WTC11 (cell line): ENCODE measurements at regions not wholly inside any gene's neighbourhood (a gene's known extent, or its start where the extent isn't known, plus 50 kb on each side); places are given as distances from the start of the nearest gene placed in this dataset.

ENCODE experiments used
- ATAC-seq: fragments of 200-7000 bp; cut with Tn5 transposase; 2 replicates; pipeline ENCODE4 v1.10.0; 2021; ENCODE audit warnings: mild to moderate bottlenecking, moderate library complexity
- CTCF ChIA-PET: fragments of 300-600 bp; sonication (Branson Sonifier 250); formaldehyde crosslinking; loops from one replicate; lab custom pipeline; 2021; ENCODE audit warnings: antibody characterized with exemption; lab: Charles Lee
- POLR2A ChIA-PET: fragments of 350-600 bp; sonication (Branson Sonifier 250); formaldehyde crosslinking; loops from one replicate; lab custom pipeline; 2021; ENCODE audit warnings: antibody characterized with exemption; lab: Charles Lee
- DNase-seq: peaks from one replicate; pipeline ENCODE4 v3.0.0; 2021; ENCODE audit warnings: low spot score
- H3K27ac Mint-ChIP-seq: 2 replicates; pipeline ENCODE4 v1.8.0; 2021; ENCODE audit warnings: mixed read lengths
- H3K27me3 Mint-ChIP-seq: 2 replicates; pipeline ENCODE4 v1.8.0; 2021; ENCODE audit warnings: low read depth, mild to moderate bottlenecking, moderate library complexity, mixed read lengths
- H3K36me3 Mint-ChIP-seq: 2 replicates; pipeline ENCODE4 v1.8.0; 2021; ENCODE audit warnings: mixed read lengths
- H3K4me1 Mint-ChIP-seq: 2 replicates; pipeline ENCODE4 v1.8.0; 2022; ENCODE audit warnings: mixed read lengths
- H3K4me3 Mint-ChIP-seq: 2 replicates; pipeline ENCODE4 v1.8.0; 2021; ENCODE audit warnings: mild to moderate bottlenecking, moderate library complexity, mixed read lengths
- H3K9me3 Mint-ChIP-seq: 2 replicates; pipeline ENCODE4 v1.8.0; 2021; ENCODE audit warnings: mixed read lengths
- ARID4B ChIP-seq: sonication (generic); formaldehyde crosslinking; IDR thresholded peaks from 2 replicates; pipeline ENCODE4 v1.8.0; 2023; ENCODE audit warnings: missing genetic modification reagents, mild to moderate bottlenecking, borderline replicate concordance
- ATF3 ChIP-seq: sonication (generic); formaldehyde crosslinking; conservative IDR thresholded peaks from 2 replicates; pipeline ENCODE4 v1.8.1; 2022; ENCODE audit warnings: mild to moderate bottlenecking, missing genetic modification reagents
- ATF6 ChIP-seq: sonication (generic); formaldehyde crosslinking; IDR thresholded peaks from 2 replicates; pipeline ENCODE4 v1.8.1; 2023; ENCODE audit warnings: mild to moderate bottlenecking, missing genetic modification reagents
- CBFB ChIP-seq: sonication (generic); formaldehyde crosslinking; IDR thresholded peaks from 2 replicates; pipeline ENCODE4 v1.8.1; 2022; ENCODE audit warnings: mild to moderate bottlenecking, low read depth, missing genetic modification reagents
- CREB1 ChIP-seq: sonication (generic); formaldehyde crosslinking; IDR thresholded peaks from 2 replicates; pipeline ENCODE4 v1.8.0; 2023; ENCODE audit warnings: mild to moderate bottlenecking, missing genetic modification reagents
- ELF4 ChIP-seq: sonication (generic); formaldehyde crosslinking; IDR thresholded peaks from 2 replicates; pipeline ENCODE4 v1.8.1; 2022; ENCODE audit warnings: low read depth, mild to moderate bottlenecking, moderate library complexity, missing genetic modification reagents
- ESRRA ChIP-seq: sonication (generic); formaldehyde crosslinking; IDR thresholded peaks from 2 replicates; pipeline ENCODE4 v1.8.1; 2022; ENCODE audit warnings: mild to moderate bottlenecking, missing genetic modification reagents, borderline replicate concordance
- FOXP4 ChIP-seq: sonication (generic); formaldehyde crosslinking; IDR thresholded peaks from 2 replicates; pipeline ENCODE4 v1.8.0; 2022; ENCODE audit warnings: mild to moderate bottlenecking, missing genetic modification reagents
- HMGA2 ChIP-seq: fragments of 250-450 bp; sonication (Bioruptor Pico); IDR thresholded peaks from 2 replicates; pipeline ENCODE4 v1.4.0; 2021; ENCODE audit warnings: mild to moderate bottlenecking, moderate library complexity
- IRF2 ChIP-seq: sonication (generic); formaldehyde crosslinking; IDR thresholded peaks from 2 replicates; pipeline ENCODE4 v1.8.0; 2022; ENCODE audit warnings: low read depth, missing genetic modification reagents, borderline replicate concordance
- PRRX2 ChIP-seq: fragments of 250-450 bp; sonication (Bioruptor Pico); IDR thresholded peaks from 2 replicates; pipeline ENCODE4 v1.8.0; 2021; ENCODE audit warnings: mild to moderate bottlenecking
- STAT6 ChIP-seq: sonication (generic); formaldehyde crosslinking; conservative IDR thresholded peaks from 2 replicates; pipeline ENCODE4 v1.8.1; 2023; ENCODE audit warnings: mild to moderate bottlenecking, low read depth, missing genetic modification reagents, moderate library complexity
- ZBTB43 ChIP-seq: sonication (generic); formaldehyde crosslinking; IDR thresholded peaks from 2 replicates; pipeline ENCODE4 v1.8.1; 2023; ENCODE audit warnings: mild to moderate bottlenecking, missing genetic modification reagents
- ZNF121 ChIP-seq: sonication (generic); formaldehyde crosslinking; IDR thresholded peaks from 2 replicates; pipeline ENCODE4 v1.8.0; 2023; ENCODE audit warnings: missing genetic modification reagents
- ZNF138 ChIP-seq: sonication (generic); formaldehyde crosslinking; conservative IDR thresholded peaks from 2 replicates; pipeline ENCODE4 v1.8.1; 2022; ENCODE audit warnings: mild to moderate bottlenecking, moderate library complexity, missing genetic modification reagents
- ZNF263 ChIP-seq: sonication (generic); formaldehyde crosslinking; IDR thresholded peaks from 2 replicates; pipeline ENCODE4 v1.8.1; 2022; ENCODE audit warnings: low read depth, mild to moderate bottlenecking, moderate library complexity, missing genetic modification reagents

- H3K4me1 Mint-ChIP-seq = 0 out of 2 replicates have a peak, but pooled peaks cover 4% of the 10 kb centered on the region
Measured at GRCh38 chr9:108392877-108393276, 462.9 kb downstream of the ACTL7B start.

GRCh38 chr9:108389056-108389455 is 466.7 kb downstream of the ACTL7B start:
- no peak for ATAC-seq
- CTCF ChIA-PET = no interaction called here
- no peak for TF ChIP-seq STAT6 (CRISPR knock-in tag)
- no peak for TF ChIP-seq ATF6 (CRISPR knock-in tag)
- no peak for TF ChIP-seq ZBTB43 (CRISPR knock-in tag)
- no peak for TF ChIP-seq ELF4 (CRISPR knock-in tag)

More at GRCh38 chr9:108392877-108393276, 462.9 kb downstream of the ACTL7B start:
- Mint-ChIP-seq H3K27ac (no peak overlapping the region), H3K9me3 (peaks cover 9% of the 10 kb centered on the region), H3K27me3 (no peaks in the 10 kb centered on the region; the same call in 1 of the 2 replicates), H3K36me3 (peaks cover 4% of the 10 kb centered on the region; the same call in 1 of the 2 replicates), H3K4me3 (no peak overlapping the region)
- ChIA-PET CTCF (no interaction called here), POLR2A (no interaction called here)
- ATAC-seq (no peak), DNase-seq (no peak)
- TF ChIP-seq CBFB (CRISPR knock-in tag) (no peak), ZNF263 (CRISPR knock-in tag) (no peak), ESRRA (CRISPR knock-in tag) (no peak), ELF4 (CRISPR knock-in tag) (no peak), HMGA2 (CRISPR knock-in tag) (no peak), ATF3 (no peak), FOXP4 (CRISPR knock-in tag) (no peak), ZNF121 (CRISPR knock-in tag) (no peak), ZBTB43 (CRISPR knock-in tag) (no peak), PRRX2 (CRISPR knock-in tag) (no peak), CREB1 (CRISPR knock-in tag) (no peak), ZNF138 (no peak), ARID4B (no peak), IRF2 (no peak)

More at GRCh38 chr9:108389056-108389455, 466.7 kb downstream of the ACTL7B start:
- Mint-ChIP-seq H3K4me3 (no peak overlapping the region), H3K4me1 (no peaks in the 10 kb centered on the region), H3K27ac (no peak overlapping the region), H3K9me3 (no peaks in the 10 kb centered on the region), H3K27me3 (no peaks in the 10 kb centered on the region), H3K36me3 (no peaks in the 10 kb centered on the region)
- POLR2A ChIA-PET = no interaction called here
- no peak for DNase-seq
